GM23248 (cell line): ENCODE measurements at regions not wholly inside any gene's neighbourhood (a gene's known extent, or its start where the extent isn't known, plus 50 kb on each side); places are given as distances from the start of the nearest gene placed in this dataset.
"Not testable (repeated sequence)": the region's sequence is repeated elsewhere in the genome, so short reads cannot be mapped to it uniquely, and the experiment has no call there.

Experiments used
- DNase-seq: peaks from one replicate; pipeline ENCODE4 v3.0.0-alpha.2; 2015
- H2AFZ ChIP-seq: fragments of 200-600 bp; sonication (generic); 2 replicates; pipeline ENCODE4 v1.6.1; 2016; ENCODE audit warnings: antibody characterized with exemption
- H3F3A ChIP-seq: fragments of 200-600 bp; sonication (generic); 2 replicates; pipeline ENCODE4 v1.6.1; 2016; ENCODE audit warnings: mild to moderate bottlenecking, antibody characterized with exemption, mixed run types; ENCODE audit not compliant: insufficient read depth
- H3K27ac ChIP-seq: fragments of 200-600 bp; sonication (generic); 2 replicates; pipeline ENCODE4 v1.5.1; 2016; ENCODE audit warnings: mild to moderate bottlenecking
- H3K27me3 ChIP-seq: fragments of 200-600 bp; sonication (generic); replicated peaks from 2 replicates; pipeline ENCODE4 v1.6.1; 2016; ENCODE audit warnings: mild to moderate bottlenecking; ENCODE audit not compliant: insufficient read depth
- H3K36me3 ChIP-seq: fragments of 200-600 bp; sonication (generic); 2 replicates; pipeline ENCODE4 v1.6.1; 2016; ENCODE audit warnings: low read depth, mild to moderate bottlenecking
- H3K4me1 ChIP-seq: fragments of 200-600 bp; sonication (generic); 2 replicates; pipeline ENCODE4 v1.6.1; 2016; ENCODE audit warnings: mild to moderate bottlenecking; ENCODE audit not compliant: insufficient read depth
- H3K4me2 ChIP-seq: fragments of 200-600 bp; sonication (generic); one replicate; pipeline ENCODE4 v1.6.1; 2016; ENCODE audit warnings: mild to moderate bottlenecking; ENCODE audit not compliant: unreplicated experiment
- H3K4me3 ChIP-seq: fragments of 200-600 bp; sonication (generic); 2 replicates; pipeline ENCODE4 v1.5.1; 2016; ENCODE audit warnings: mild to moderate bottlenecking
- H3K79me2 ChIP-seq: fragments of 200-600 bp; sonication (generic); 2 replicates; pipeline ENCODE4 v1.6.1; 2016; ENCODE audit warnings: mild to moderate bottlenecking; ENCODE audit not compliant: insufficient read depth
- H3K9ac ChIP-seq: fragments of 200-600 bp; sonication (generic); 2 replicates; pipeline ENCODE4 v1.6.1; 2016; ENCODE audit warnings: mild to moderate bottlenecking
- H3K9me2 ChIP-seq: fragments of 200-600 bp; sonication (generic); 2 replicates; pipeline ENCODE4 v1.6.1; 2016; ENCODE audit warnings: mixed run types, mild to moderate bottlenecking, moderate library complexity; ENCODE audit not compliant: insufficient read depth
- H3K9me3 ChIP-seq: fragments of 200-600 bp; sonication (generic); one replicate; pipeline ENCODE4 v1.6.1; 2017; ENCODE audit warnings: low read depth
- H4K20me1 ChIP-seq: fragments of 200-600 bp; sonication (generic); 2 replicates; pipeline ENCODE4 v1.6.0; 2016; ENCODE audit not compliant: insufficient read depth
- EZH2 ChIP-seq: fragments of 200-600 bp; sonication (generic); IDR thresholded peaks from 2 replicates; pipeline ENCODE4 v1.6.1; 2018; ENCODE audit warnings: antibody characterized with exemption, mild to moderate bottlenecking; ENCODE audit not compliant: insufficient read depth, poor library complexity, severe bottlenecking
- EZH2phosphoT487 ChIP-seq: fragments of 200-600 bp; sonication (generic); IDR thresholded peaks from 2 replicates; pipeline ENCODE4 v1.6.1; 2018; ENCODE audit warnings: antibody characterized with exemption, moderate library complexity, mild to moderate bottlenecking, low read depth; ENCODE audit not compliant: insufficient read depth
- WGBS, 2 experiments: methylation state at CpG; one replicate each; pipeline ENCODE4 v1.1.6; 2015 to 2017; ENCODE audit warnings: low lambda C conversion rate in 2 of 2, low coverage in 1 of 2; ENCODE audit errors: missing lambda C conversion rate in 2 of 2; 5-methylcytosine and 5-hydroxymethylcytosine counted together
- in situ Hi-C: fragments of 300-500 bp; cut with MboI; formaldehyde crosslinking; loops from 2 replicates; pipeline ENCODE4 v1.15.0; 2020

DNA sequence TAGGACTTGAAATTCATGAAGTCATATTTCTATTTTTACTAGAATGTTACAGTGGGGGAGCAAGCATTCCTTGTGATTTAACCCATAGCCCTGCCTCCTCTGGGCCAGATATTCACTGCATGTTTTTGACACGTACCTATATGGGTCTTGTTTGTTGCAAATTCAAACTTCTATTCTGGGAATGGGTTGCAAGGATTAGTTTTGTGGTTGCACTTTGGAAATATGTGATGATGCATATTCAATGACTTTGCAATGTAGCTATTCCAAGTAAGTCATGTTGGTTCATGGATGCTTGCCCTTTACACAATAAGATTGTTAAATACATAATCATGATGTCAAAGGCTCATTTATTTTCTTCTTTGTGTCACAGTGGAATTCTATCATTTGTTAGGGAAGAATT lies 440.8 kb downstream of the TDRD3 start:
- Histone ChIP-seq H3K4me3 (no peak overlapping the region), H3K4me2 (no peak overlapping the region), H3K9me2 (no peaks in the 10 kb centered on the region), H3K9me3 (no peaks in the 10 kb centered on the region), H2AFZ (no peak overlapping the region), H3K79me2 (no peaks in the 10 kb centered on the region), H3K4me1 (no peaks in the 10 kb centered on the region), H4K20me1 (no peaks in the 10 kb centered on the region), H3F3A (no peaks in the 10 kb centered on the region), H3K27me3 (no peaks in the 10 kb centered on the region), H3K9ac (no peak overlapping the region), H3K36me3 (no peaks in the 10 kb centered on the region), H3K27ac (no peak overlapping the region)
- in situ Hi-C loops = no loop called here
- TF ChIP-seq EZH2 = no peak
- no peak for TF ChIP-seq EZH2phosphoT487
- DNase-seq = no peak
- WGBS, 2 experiments = 0 to 3% methylated on average over 1 of the region's 1 CpG

DNA sequence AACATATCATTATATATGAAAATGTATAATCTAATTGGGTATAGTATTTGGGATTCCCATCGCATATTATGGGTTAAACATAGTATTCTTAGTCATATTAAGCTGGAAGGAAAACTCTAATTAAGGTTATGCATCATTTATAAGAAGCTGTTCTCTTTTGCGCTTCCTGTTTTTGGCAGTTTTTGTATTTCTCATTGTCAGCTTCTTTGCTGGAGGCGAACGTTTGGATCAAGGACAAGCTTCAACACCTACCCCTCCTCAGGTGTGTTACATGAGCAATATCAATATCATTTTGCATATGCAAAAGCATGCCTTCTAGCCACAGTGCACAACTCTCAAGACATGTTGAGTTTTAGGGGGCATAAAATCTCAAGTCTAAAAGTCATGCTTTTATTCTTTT lies 439.8 kb downstream of the TDRD3 start:
- Histone ChIP-seq H3K9me2 (no peaks in the 10 kb centered on the region), H4K20me1 (no peaks in the 10 kb centered on the region), H3K4me3 (no peak overlapping the region), H3K27me3 (no peaks in the 10 kb centered on the region), H3F3A (no peaks in the 10 kb centered on the region), H3K9me3 (no peaks in the 10 kb centered on the region), H3K9ac (no peak overlapping the region), H3K36me3 (no peaks in the 10 kb centered on the region), H3K27ac (no peak overlapping the region), H3K4me1 (no peaks in the 10 kb centered on the region), H3K4me2 (no peak overlapping the region), H3K79me2 (no peaks in the 10 kb centered on the region), H2AFZ (no peak overlapping the region)
- TF ChIP-seq EZH2 = no peak
- no peak for TF ChIP-seq EZH2phosphoT487
- DNase-seq = no peak
- in situ Hi-C loops = no loop called here
- WGBS, 2 experiments = 47 to 50% methylated on average over 4 of the region's 4 CpGs

DNA sequence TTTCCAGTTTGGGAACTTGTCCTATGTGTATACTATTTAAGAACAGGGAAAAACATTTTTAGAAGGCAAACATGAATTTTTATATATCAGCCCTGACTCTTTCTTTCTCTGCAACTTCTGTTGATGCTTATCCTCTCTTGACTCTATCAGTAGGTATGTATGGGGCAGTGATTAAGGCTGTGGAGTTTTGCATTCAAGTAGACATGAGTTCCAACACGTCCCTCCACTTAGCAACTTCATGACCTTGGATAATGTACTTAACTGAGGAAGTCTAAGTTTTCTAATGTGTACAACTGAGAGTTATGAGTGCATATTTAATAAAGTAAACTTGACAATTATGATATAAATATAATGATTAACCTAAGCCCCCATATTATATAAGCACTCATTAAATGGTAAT lies 414.6 kb downstream of the TDRD3 start:
- Histone ChIP-seq H3K4me2 (no peak overlapping the region), H2AFZ (no peak overlapping the region), H3K9ac (no peak overlapping the region), H3K4me3 (no peak overlapping the region), H3K27me3 (no peaks in the 10 kb centered on the region), H3K27ac (no peak overlapping the region), H4K20me1 (no peaks in the 10 kb centered on the region), H3K9me3 (no peaks in the 10 kb centered on the region), H3K36me3 (no peaks in the 10 kb centered on the region), H3K9me2 (no peaks in the 10 kb centered on the region), H3F3A (no peaks in the 10 kb centered on the region), H3K79me2 (no peaks in the 10 kb centered on the region), H3K4me1 (no peaks in the 10 kb centered on the region)
- TF ChIP-seq EZH2 (no peak), EZH2phosphoT487 (no peak)
- in situ Hi-C loops = no loop called here
- WGBS, 2 experiments = 3 to 23% methylated on average over 1 of the region's 1 CpG
- DNase-seq = no peak

DNA sequence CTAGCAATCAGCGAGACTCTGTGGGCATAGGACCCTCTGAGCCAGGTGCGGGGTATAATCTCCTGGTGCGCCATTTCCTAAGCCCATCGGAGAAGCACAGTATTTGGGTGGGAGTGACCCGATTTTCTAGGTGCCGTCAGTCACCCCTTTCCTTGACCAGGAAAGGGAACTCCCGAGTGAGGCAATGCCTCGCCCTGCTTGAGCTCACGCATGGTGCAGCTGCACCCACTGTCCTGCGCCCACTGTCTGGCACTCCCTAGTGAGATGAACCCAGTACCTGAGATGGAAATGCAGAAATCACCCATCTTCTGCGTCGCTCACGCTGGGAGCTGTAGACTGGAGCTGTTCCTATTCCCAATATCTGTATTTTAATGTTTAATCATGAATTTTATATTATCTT lies 408.6 kb downstream of the TDRD3 start:
- H3K4me2 ChIP-seq, in situ Hi-C loops, H3K27ac ChIP-seq, H3K27me3 ChIP-seq, H3K79me2 ChIP-seq, H3K4me1 ChIP-seq, H3K9ac ChIP-seq, H3K36me3 ChIP-seq, H3F3A ChIP-seq, H3K9me2 ChIP-seq, DNase-seq, H3K9me3 ChIP-seq, H4K20me1 ChIP-seq, H3K4me3 ChIP-seq, H2AFZ ChIP-seq: not testable (repeated sequence)
- 42 to 47% methylated on average over 13 of the region's 13 CpGs for WGBS, 2 experiments

DNA sequence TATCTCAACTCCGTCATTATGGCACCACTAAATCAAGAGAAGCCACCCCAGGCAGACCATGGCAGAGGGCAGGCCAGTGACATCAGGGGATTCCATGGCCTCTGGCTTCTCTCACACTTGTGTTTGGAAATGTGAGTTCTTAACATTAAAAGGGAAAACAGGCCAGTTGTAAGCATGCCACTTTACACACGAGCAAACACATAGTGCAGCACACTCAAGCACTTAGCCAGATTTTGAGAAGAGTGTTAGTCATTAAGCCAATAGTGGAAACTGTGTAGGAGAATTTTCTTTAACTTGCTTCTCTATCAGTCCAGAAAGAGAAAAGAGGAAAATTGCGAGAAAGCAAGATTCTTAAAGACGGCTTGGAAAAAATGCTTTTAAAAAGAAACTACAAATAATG lies 401.5 kb downstream of the TDRD3 start:
- Histone ChIP-seq H4K20me1 (no peaks in the 10 kb centered on the region), H3K9me2 (no peaks in the 10 kb centered on the region), H3K4me3 (no peak overlapping the region), H3K27me3 (no peaks in the 10 kb centered on the region), H3K27ac (no peak overlapping the region), H2AFZ (no peak overlapping the region), H3K4me2 (no peak overlapping the region), H3K4me1 (no peaks in the 10 kb centered on the region), H3K9me3 (no peaks in the 10 kb centered on the region), H3K79me2 (no peaks in the 10 kb centered on the region), H3K36me3 (no peaks in the 10 kb centered on the region), H3K9ac (no peak overlapping the region), H3F3A (no peaks in the 10 kb centered on the region)
- 32 to 33% methylated on average over 4 of the region's 4 CpGs for WGBS, 2 experiments
- no peak for TF ChIP-seq EZH2
- no peak for TF ChIP-seq EZH2phosphoT487
- no peak for DNase-seq
- in situ Hi-C loops = no loop called here
